ENCODE measurements at regions not wholly inside any gene's neighbourhood (a gene's known extent, or its start where the extent isn't known, plus 50 kb on each side); places are given as distances from the start of the nearest gene placed in this dataset.

DNA sequence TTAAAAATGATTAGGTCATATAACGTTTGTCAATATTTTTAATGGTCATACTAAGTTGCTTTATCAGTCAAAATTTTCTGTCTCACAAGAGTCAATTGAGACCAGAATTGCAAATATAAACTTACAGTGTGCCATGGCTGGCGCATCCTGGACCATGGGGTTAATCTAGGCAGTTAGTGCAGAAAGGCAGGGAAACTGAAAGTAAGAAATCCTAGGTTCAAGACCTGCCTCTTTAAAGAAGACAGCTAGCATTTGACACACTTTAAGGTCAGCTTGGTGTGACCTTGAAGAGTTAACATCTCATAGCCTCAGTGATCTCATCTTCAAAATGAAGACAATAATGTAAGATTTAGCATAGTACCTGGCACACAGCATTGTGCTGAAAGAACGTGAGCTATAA is 210.0 kb upstream of the DAB1 start:
- DNase-seq (ENCODE audit: low spot score), result no peak

- DNase-seq (ENCODE audit: low spot score), result no peak
Measured at GRCh38 chr1:57633056-57633455, 209.2 kb upstream of the DAB1 start.

- DNase-seq (ENCODE audit: low spot score), result no peak
Measured at GRCh38 chr1:57632401-57632800, 208.5 kb upstream of the DAB1 start.

GRCh38 chr1:57627612-57628011 is 203.8 kb upstream of the DAB1 start:
- no peak for DNase-seq (ENCODE audit: low spot score)

GRCh38 chr1:57623791-57624538 is 200.1 kb upstream of the DAB1 start:
- no peak for DNase-seq (ENCODE audit: low spot score)

- no peak for DNase-seq (ENCODE audit: low spot score)
Measured at GRCh38 chr1:57623039-57623790, 199.4 kb upstream of the DAB1 start.

DNA sequence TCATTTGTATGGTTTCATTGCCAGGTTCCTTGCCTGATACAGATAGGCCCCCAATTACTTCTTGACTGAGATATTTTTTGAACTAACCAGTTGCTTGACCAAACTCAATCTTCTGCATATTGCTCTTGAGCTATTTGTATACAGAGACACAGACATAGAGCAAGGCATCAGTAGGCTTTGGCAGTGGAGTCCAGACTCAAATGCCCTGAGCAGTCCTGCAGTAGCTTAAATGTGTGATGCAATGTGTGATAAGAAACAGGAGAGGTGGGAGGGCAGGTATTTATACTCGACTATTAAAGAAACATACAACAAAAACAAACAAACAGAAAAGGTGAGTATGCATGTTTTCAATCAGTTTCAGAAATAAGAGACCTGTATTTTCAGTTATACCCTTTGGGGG is 197.9 kb upstream of the DAB1 start:
- DNase-seq (ENCODE audit: low spot score), result no peak

DNA sequence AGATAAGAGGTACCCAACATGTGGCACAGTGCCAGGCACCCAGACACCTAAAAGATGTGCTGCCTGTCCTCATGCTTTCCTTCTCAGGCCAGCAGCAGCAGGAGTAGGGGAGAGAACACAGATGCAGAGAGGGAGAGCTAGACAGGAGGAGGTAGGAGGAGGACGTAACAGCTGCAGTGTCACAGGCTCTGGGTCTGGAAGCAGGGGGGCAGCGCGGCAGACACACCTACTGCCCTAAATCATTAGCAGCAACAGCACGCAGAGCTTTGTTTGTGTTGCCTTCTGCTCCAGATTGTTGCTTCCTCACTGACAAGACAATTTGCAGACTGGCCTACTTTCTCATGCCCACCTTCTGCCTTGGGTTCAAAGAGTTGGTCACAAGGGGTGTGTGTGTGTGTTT is 196.7 kb upstream of the DAB1 start:
- DNase-seq (ENCODE audit: low spot score), result no peak

DNA sequence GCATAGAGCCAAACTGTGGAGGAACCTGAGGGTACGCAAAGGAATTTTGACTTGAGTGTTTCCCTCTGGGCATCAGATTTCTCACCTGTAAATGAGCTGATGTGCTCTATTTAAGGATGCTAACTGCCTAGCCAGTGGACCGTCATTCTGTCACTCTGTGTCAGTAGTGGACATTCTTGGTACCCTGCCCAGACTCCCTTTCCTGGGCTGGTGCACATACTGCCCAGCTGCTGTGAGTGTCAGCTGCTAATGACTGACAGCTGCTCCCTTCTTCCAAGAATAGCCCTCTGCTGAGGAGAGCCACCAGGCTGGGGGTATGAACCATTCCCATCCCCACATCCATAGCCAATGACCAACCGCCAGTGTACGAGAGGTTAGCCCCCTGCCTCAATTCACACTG is 193.1 kb upstream of the DAB1 start:
- no peak for DNase-seq (ENCODE audit: low spot score)

DNA sequence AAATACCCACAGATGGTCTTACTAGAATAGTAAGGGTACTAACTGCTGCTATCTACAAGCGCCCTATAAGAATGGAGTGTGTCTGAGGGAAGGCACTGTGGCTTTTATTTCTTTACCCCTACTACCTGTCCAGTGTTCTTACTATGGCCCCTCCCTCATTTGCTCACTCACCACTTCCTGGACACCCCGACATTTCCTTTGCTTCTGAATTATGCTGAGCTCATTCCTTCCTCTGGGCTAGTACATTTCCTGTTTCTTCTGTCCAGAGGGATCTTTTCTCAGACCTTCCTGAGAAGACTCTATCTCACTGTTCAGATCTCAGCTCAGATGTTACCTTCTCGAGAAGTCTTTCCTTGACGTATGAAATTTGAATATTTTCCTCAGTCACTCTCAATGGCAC is 192.1 kb upstream of the DAB1 start:
- DNase-seq (ENCODE audit: low spot score), result no peak

DNA sequence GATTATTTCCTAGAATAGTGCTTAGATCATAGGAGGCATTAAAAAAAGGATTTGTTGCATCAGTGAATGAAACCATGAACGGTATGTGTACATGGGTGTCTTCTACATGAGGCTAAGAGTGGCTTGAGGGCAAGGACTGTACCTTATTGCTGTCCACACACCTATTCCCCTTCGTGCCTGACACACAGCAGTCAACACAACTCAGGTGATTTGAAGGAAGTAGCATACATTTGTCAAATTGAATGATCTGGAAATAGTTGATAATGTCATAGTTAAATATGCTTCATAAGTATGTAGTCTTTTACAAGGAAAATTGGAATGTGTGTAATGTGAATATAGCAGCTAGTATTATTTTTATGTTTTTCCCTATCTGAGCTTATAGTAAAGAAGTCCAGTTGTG is 189.0 kb upstream of the DAB1 start:
- no peak for DNase-seq (ENCODE audit: low spot score)

GRCh38 chr1:57605933-57606332 is 182.1 kb upstream of the DAB1 start:
- no peak for DNase-seq (ENCODE audit: low spot score)

DNA sequence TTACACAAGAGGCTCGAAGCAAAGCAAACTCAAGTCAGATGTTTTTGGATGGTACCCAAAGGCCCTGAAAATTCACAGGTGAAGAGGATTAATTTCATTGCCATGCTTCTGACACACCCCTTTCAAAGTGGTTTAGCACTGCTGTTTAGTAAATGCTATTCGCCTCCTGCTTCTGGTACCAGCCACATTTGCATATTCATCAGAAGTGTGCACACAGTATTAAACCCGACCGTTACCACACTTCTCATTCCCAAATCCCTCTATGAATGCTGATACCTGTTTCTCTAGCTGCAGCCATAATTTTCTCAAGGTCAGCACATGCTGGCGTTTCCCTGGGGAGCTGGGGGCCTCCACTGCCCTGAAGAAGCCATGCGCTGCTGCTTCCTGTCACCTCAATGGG is 179.8 kb upstream of the DAB1 start:
- no peak for DNase-seq (ENCODE audit: low spot score)

DNA sequence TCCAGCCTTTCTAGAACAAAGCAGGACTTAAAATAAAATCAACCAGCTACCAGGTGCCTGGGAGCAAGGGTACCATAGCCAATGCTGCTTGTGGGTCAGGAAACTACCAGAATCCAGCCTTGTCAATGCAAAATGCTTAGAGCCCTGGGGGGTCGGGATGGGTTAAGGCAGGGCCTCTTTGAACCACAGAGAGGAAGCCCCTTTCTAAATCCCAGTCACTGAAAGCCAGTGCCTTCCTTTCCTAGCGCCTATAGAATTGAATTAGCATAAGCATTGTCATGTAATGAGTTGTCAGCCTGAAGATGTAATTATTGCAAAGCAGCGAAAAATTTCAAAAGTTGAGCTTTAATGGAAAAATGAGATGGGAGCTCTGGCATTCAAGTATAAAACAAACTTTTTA is 176.6 kb upstream of the DAB1 start:
- DNase-seq (ENCODE audit: low spot score), result no peak

DNA sequence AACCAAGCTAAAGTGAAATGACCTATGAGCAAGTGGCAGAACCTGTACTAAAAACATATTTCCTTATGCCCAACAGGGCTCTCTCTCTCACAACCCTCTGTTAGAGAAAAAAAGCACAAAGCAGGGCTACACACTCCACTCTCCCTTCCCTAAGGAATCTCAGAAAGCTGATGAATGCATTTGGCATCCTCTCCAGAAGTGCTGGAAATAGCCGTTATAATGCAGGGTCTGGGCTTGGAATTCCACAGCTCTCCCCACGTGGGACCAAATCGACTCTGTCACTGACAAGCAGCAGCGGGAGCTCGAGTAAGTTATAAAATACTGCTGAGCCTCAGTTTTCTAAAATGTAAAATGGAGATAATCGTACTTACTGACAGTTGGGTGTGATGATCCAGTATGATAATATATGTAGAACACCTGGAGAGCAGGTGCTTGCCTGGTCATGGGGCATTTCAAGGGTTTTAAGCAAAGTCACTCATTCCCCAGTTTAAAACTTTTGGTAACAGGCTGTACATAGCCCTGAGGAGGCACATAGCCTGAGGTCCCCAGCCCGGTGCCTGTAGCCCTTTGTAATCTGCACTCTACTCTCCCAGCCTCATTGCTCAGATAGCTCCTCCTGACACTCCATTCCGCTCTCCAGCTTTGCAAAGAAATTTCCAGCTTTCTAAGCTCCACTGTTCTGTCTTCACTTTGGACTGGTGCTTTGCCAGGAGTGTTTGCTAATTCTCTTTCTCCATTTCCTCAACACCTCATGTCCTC is 175.6 kb upstream of the DAB1 start:
- no peak for DNase-seq (ENCODE audit: low spot score)

GRCh38 chr1:57597036-57597435 is 173.2 kb upstream of the DAB1 start:
- DNase-seq (ENCODE audit: low spot score), result no peak

DNA sequence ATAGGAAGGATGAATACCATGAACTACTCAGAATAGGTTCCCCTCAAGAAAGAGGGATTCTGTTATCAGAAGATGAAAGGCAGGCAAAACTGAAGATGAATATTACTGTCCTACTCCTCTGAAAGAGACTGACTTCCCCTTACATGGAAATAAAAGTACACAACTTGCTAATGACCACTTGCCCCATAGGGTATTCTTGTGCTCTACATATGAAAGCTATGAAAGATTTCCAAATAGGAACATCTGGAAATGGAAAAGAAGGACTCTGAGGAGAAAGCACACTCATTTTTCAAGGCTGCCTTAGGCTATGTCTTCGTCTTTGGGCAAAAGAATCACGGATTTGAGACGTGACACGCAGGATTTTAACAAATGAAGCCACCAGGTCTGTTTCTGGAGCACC is 170.1 kb upstream of the DAB1 start:
- no peak for DNase-seq (ENCODE audit: low spot score)

GRCh38 chr1:57591842-57592241 is 168.0 kb upstream of the DAB1 start:
- no peak for DNase-seq (ENCODE audit: low spot score)

DNA sequence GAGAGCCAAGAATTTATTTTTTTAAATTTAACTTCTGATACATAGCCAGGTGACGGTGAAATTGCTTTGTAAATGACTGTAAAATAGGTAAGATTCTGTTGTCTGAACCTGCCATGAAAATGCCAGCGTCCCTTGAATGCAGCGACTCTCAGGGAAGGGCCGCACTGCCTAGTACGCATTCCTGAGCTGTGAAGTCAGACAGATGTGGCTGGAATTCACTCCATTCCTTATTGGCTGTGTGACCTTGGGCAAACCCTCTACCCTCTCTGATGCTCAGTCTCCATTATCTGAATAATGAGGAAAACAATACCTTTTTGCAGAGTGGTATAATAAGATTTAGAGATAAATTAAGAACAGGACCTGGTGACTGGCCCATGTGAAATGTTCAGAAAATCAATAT is 167.1 kb upstream of the DAB1 start:
- no peak for DNase-seq (ENCODE audit: low spot score)

DNA sequence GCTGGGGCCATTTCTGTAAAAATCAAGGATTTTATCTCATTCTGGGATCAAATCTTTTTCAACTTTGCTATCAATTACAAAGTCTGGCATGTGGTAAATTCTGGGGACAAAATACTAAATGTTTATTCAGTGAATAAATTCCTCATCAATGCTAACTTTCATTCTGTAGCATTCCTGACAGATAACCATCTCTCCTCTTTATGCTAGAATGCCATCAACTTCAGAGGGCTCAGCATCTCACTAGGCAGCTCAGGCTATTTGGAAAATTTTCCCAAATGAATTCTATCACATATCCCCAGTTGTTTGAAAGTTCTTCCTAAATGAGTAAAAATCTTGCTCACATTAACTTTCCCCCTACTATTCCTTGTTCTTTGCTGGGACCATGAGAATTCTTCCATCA is 163.0 kb upstream of the DAB1 start:
- DNase-seq (ENCODE audit: low spot score), result no peak

GRCh38 chr1:57578680-57579079 is 154.8 kb upstream of the DAB1 start:
- no peak for DNase-seq (ENCODE audit: low spot score)

- no peak for DNase-seq (ENCODE audit: low spot score)
Measured at GRCh38 chr1:57578099-57578498, 154.2 kb upstream of the DAB1 start.

- DNase-seq (ENCODE audit: low spot score), result no peak
Measured at GRCh38 chr1:57576756-57577155, 152.9 kb upstream of the DAB1 start.
